Activated CD4-positive, alpha-beta T cell treated with anti-CD3 and anti-CD28 coated beads, Interleukin-2, amount 50 U/mL, for 48 hours (primary cell): ENCODE measurements at regions not wholly inside any gene's neighbourhood (a gene's known extent, or its start where the extent isn't known, plus 50 kb on each side); places are given as distances from the start of the nearest gene placed in this dataset.

Experiments used
- DNase-seq, 2 experiments: peaks; one replicate each; pipeline ENCODE4 v3.0.0-alpha.2; 2020

DNA sequence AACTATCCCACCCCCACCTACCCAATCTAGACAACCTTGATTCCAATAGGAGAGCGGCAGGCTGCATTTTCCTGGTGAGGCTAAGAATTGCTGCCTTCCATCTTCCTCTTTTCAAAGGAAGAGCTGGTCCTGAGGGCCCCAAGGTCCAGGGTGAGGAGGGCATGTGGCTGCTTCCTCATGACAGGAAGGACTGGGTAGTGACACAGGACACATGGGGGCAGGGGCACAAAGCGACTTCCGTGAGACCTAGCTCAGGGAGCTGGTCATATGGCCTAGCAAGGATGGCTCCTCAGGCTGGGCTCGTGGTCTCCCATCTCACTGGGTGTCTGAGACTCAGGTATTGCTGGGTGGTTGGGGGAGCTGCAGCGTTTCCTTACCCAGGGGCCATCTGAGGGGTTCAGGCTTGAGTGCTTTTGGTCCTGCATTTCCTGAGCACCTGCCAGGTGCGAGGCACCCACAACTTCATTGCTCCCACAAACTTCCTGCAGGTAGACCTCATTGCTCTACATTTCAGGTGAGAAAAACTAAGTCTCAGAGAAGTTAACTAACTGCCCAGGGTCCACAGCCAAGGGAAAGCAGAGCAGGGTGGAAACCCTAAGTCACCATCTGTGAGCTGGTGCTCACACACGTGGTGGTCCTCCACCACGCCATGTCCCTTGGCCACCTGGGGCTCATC, 160.0 kb upstream of the TLE3 start:
- no peak for DNase-seq

DNA sequence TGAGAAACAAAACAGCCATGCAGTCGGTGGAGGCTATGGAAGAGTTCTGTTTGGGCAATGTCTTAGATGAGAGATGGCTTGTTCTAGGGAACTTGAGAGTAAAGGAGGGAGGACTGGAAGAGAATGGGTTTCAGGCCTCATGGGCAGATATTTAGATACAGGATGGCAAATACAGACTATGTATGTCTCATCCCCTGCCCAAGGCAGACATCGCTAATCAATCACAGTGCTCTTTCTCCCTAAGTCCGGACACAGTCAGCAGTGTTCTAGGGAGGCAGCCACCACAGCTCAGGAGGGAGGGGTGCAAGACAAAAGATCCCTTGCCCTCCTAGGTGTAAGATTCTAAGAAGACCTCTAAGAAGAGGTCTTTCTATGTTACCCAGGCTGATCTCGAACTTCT, 159.3 kb upstream of the TLE3 start:
- DNase-seq, result no peak

DNA sequence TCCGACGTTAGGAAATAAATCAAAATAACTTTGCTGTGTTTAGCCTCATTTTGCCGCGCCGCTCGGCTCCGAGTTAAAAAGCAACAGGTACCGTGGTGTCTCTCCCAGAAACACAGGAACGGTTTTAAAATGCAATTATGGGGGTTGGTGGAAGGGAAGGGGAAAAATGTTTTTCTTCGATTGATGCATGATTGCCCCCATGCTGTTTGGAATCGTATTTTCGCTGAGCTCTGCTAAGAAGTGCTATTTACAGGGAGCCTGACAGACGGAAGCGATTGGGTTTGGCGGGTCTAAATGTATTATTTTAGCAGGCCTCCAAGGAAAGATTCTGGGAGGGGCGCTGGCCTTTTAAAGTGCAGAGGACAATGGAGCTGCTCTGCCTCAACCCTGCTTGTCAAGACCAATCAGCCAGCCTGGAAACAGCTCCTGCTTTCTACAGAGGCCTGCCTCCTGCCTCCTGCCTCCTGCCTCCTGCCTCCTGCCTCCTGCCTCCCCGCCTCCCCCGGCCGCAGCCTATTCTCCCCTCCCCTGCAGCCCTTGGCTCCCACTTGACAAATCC, 156.7 kb upstream of the TLE3 start:
- DNase-seq, result no peak

DNA sequence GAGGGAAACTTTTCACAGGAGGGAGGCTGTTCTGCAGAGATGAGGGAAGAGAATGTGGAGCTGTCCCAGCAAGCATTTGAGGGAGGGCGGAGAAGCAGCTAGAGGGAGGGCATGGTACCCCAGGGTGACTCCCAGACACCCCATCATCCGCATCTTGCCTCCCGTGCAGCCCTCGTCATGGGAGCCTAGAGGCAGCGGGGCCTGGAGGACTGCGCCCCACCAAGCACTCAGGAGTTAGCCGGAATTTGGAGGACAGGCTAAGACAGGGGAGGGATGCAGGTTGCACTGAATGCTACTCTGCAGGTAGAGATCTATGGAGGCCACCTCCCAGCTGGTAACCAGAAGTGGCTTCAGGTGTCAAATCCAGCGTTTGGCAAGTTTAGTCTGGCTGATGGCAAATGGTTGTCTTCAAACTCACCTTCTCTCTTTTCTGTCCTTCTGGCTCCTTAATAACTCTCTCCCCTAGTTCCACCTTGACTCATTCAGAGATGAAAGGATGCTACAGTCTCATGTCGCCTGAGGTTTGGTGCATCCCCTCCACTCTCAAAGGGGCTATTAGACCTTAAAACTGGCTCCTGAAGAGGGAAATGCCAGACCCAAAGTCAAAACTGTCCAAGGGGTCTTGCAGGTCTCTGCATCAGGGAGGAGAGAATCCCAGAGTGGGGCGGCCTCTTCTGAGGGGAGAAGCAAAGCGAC, 155.9 kb upstream of the TLE3 start:
- DNase-seq, result no peak

DNA sequence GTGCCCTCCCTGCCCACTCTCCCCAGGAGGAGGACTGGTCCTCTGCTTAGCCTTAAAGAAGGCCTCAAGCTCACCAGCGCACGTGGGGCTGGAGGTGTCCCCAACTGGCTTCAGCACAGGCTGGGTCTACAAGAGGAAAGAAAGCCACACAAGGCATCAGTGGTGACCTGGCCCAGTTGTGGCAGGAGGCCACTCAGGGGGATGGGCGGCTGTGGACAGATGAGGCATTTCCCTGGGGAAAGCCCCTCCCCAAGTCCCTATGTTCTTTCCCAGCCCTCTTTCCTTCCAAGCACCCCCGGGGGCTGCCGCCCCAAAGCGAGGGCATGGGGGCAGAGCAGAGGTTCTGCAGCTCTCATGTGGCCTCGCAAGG, 155.2 kb upstream of the TLE3 start:
- DNase-seq, result no peak

DNA sequence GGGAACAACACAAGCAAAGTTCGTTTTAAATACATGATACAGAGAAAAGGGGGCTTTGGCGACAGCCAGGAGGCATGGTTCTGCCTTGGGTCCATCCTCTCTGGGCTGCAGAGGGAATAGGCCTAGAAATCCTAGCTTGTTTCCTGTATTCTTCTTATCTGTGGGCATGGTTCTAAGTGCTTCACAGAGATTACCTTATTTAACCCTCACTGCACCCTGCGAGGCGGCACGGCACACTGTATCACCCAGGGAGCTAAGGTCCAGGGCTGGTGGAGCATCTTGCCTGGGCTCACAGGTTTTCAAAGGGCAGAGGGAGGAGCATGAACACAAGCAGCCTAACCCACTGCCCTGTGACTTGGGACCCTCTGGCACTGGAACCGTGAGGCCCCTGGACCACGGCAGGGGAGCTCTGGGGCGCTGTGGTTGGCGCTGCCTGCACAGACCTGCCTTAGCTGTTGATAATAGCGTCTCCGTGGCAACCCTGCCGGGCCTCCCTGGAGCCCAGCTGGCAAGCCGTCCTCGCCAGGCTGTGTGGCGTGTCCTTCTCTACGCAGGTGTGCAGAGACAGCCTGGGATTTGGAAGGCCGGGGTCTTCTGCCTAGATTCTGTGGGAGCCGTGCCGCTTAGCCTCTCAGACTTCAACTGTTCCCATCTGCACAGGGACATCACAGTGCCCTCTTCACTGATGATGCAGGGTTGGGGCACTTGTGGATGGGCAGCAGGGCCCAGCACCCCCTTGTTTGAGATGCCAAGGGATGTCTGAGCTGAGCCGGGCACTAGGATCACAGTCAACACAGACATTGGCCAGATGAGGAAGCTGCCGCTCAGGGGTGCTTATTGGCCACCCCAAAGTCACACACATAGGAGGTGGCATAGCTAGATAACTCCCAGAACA, 154.6 kb upstream of the TLE3 start:
- DNase-seq, result no peak

DNA sequence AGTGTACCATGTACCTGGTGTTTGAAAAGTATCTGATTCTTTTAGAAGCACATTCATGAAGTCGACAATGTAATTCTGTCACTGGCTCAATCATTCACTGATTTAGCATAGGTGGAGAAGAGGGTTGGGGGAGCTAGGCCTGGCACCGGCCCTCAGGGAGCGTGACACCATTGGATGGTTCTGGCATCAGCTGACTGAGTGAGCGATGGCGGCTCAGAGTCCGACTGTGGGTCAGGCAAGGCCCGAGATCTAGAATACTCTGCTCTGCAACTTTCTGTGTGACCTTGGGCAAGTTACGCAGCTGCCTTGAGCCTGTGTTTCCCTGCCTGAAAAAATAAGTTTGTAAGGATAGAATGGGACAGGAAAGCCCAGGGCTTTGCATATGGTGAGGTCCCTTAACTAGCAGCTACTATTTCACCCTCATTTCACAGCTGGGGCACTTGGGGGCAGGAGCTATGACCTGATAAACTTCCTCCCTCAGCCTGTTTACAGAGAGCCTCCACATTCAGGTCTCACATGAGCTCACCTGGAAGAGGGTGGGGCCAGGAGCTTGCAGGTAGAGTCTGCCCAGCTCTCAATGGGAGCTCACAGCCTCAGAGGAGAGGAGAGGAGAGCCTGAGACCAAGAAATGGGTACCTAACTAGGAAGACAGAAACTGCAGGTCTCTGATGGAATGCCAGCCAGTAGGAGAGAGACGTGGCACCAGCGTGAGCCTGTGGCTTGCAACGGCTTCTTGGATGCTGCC, 153.7 kb upstream of the TLE3 start:
- no peak for DNase-seq

DNA sequence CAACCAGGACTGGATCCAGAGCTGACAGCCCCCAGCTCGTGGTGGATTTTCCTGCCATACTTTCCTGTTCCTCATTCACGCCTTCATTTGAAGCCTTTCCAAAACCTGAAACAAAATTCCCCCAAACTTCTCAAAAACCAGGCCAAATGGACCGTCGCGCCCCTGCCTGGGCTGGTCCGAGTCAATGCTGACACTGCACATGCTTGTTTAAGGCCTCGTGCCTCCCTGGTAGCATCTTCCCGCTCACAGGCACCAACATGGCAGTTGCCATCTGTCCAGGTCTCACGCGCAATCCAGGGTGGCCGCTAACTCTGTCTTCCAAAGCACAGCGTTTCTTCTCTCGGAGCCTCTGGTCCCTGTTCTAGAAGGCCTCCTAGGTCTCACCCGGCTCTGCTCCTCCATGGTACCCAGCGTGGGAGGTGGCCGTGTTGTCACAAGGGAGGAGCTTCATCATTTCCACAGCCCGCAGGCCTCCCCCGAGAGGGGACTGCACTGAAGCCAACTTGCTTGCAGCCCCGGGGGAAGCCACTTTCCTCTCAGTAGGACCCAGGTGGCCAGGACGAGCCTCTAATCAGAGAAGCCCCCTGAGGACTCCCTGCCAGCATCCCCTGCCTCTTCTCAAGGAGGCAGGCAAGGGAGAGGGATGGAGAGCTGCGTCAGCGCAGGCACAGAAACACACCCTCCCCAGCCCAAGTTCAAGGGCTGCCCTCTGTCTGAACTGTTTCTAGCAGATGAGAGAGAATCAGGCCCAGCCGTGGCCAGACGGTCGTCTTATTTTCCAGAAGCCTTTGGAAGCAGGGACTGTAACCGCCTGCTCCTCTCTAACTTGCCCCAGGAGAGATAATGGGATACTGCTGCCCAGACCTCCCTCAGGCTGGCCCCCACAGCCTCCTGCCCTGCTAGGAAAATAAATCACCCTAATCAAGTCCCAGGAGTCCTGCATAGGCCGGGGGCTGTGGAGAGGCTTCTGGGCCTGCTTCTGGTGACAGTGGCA, 152.8 kb upstream of the TLE3 start:
- DNase-seq, result no peak

DNA sequence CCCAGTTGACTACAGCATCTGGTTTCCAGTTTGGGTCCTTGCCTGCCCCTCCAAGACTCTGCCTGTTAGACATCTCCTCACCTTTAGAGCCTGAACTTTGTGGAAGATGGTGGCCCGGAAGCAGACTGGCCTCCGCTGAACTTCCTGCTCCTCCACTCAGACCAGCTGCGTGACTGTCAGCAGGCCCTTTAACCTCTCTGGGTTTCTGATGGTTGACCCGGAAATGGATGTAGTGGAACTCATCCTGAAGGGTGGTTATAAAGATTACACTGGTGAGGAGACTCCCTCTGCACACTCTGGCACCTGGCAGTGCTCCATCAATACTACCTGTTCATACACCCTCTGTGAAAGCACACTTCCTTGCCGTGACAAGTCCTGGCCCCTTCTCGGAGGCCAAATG, 151.9 kb upstream of the TLE3 start:
- DNase-seq, result no peak

DNA sequence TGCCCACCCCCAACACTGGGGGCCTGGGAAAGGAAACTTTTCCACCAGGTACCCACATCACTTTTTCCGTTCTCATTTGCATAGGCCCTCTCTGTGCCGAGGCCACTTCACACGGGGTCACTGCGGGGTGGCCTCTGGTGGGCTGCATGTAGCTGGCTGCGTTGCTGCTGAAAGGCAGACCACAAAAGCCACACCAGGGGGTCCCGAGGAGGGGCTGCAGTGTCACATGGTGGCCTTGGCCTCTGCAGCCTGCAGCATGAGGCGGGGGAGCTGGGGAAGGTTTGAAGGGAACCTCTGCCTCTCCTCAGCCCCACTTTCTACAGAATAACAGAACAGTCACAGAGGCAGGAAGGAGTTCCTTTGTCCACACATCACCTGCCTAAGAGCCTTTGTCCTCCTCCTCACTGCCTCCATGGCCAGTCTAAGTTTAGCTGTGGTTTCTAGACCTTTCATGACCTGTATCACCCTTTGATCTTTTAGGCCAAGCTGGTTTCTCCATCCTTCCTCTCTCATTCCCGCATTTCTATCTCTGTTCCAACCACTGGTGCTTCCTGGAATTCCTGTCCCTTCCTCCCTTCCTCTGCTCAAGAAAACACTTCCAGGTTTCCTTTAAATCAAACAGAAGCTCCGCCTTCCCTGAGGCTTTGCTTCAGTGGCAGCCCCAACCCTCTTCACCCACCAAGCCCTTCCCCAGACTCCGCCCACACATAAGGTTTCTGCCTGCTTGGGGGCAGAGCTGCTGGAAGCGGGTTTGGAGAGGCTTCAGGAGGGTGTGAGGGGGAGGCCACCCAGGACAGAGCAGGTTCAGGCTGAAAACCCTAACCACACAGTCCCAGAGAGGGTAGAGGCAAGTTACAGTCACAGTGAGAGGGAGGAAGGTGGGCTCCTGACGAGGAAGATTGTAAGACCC, 150.7 kb upstream of the TLE3 start:
- no peak for DNase-seq

DNA sequence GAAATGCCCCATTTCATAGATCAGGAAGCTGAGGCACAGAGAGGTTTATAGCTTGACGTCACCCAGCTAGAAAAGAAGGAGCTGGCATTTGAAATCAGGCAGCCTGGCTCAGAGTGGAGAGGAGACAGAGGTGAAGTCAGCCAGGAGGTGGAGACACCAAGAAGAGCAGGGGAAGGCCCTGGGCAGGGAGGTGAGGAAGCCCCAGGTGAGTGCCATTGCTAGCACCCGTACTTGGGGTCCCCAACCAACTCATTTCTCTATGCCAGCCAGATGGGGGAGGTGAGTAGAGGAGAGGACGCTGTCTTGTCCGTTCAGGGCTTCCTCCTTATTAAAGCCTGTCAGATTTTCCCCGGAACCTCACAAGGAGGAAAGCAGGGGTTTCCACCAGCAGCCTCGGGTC, 149.6 kb upstream of the TLE3 start:
- no peak for DNase-seq

DNA sequence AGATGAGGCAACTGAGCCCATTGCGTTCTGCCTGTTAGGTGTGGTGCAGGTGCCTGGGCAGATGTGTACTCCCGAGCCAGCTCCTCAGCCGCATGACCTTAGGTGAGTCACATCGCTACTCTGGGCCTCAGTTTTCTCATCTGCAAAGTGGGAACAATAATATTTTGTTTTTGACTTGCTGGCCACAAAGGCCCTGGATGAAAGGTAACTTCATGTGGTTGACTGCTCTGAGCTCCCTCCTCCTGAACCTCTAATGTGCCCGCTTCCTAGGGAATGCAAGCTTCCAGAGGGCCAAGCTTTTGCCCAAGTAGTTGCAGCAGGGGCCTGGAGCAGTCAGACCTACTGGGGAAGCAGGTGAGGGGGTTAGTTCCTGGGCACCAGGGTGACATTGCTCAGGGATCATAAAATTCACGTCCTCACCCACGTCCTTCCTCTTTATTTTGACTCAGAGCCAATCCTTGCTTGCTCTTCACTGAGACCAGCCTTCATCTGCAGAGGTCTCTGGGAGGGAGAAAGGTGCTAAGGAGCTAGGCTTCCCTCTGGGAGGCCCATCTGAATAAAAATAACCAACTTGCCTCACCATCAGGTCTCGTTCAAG, 149.0 kb upstream of the TLE3 start:
- no peak for DNase-seq

DNA sequence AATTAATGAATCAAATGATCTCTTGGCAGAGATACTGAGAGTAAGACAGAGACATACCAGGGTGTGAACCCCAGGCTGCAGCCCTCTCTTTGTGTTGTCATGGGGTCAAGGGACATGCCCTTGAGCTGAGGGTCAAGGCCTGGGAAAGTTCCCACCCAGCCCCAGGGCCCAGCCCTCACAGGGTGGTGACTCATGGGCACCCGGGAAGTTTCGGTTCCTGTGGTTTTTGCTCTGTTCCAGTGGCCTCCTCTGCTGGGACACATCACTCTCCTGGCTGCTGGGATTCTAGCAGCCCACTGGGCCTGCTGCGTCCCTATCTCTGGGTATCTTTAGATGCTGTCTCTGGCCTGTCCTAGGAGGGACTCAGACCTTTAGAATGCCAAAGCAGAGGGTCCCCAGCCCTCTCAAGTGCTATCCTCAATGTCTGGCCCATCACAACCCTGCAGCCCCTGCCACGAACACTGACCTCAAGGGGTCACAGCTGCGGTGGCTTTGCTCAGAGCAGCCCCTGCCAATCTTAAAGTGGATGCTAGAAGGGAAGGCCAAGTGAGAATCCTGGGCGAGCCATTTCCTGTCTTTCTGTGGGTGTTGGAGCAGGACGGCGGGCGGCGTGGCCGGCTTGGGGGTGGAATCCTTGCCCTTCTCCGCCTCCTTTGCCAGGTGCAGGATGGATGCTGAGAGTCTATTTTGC, 148.4 kb upstream of the TLE3 start:
- DNase-seq, result no peak

DNA sequence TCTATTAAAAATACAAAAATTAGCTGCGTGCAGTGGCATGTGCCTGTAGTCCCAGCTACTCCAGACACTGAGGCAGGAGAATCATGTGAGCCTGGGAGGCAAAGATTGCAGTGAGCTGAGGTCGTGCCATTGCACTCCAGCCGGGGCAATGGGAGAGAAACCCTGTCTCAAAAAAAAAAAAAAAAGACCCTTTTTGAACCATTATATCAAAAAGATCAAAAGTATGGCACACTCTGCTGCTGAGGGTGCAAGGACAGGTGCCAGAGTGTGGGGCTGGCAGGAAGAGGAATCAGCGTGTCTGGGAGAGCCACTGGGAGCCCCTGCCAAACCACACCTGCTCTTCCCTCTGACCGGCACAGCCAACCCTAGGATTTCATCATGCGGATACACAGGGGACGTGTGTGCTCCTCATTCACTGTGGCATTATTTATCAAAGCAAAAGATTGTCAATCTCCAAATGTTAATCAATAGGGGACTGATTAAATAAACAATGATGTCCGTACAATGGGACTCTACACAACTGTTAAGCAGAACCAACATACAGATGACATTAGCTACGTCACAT, 147.3 kb upstream of the TLE3 start:
- DNase-seq, result no peak

DNA sequence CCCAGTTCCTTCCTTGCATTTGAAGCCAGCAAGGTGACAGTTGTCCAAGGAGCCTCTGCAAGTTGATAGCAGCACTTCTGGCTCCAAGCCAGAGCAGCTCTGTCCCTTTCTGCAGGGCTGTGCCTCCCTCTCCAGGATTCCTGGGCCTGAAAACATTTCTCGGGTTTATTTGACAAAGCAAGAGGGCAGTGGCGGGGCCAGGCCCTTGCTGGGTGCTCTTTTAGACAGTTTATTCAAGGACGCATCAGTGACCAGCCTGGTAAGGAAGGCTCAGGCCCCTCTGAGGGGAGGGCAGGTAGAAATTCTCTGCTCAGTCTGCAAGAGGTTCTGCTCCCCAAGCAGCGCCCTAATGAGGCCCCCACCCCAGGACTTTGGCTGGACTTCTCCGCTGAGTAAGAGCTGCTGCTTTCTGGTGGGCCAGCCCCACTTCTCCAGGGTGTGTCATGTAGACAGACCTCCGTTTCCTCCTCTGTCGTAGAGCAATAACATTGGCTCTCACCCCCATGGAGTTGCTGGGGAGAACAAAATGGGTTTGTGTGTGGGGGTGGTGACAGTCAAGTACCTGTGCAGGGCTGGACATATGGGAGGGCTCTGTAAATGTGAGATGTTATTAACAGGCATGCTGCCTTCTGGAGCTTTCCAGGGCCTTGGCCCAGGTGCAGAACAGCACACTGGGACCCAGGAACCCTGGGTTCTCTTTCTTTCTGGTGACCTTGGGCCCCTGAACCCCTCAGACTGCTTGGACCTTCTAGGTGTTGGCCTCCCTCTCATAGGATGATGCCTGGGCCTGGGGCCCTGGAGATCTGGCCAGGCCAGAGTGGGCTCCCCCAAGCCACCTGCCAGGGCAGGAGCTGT, 146.2 kb upstream of the TLE3 start:
- DNase-seq, result no peak

DNA sequence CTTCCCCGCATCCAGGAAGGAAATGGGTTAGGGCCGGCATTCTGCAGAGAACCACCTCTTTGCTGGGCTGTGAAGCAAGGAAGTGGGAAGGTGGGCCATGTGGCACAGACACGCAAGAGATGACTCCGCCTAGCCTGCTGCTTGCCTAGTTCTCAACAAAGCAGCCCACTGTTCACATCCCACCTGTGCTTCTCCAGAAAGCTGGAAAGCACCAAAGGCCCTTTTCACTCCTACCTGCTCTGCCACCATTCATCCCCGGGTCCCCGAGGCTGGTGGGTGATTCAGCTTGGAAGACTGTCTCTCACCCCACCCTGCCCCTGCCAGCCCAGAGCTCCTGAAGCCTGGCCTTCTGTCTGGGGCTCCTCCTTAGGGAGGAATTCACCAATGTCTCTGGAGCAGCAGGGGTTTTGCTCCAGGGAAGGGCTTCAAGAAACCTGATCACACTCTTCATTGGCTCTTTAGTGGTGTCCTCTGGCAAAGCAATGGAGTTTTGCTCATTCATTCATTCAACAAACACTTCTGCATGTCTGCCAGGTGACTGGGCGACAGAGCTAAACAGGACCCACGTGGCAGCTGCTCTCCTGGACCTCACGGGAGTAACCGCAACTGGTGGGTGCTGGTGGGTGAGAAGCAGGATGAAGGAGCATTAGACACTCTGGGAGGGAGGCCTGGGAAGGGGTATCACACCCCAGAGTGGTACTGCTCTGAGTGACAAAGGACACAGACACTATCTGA, 145.4 kb upstream of the TLE3 start:
- DNase-seq, result no peak
